TTC549 (cell line): ENCODE measurements at regions not wholly inside any gene's neighbourhood (a gene's known extent, or its start where the extent isn't known, plus 50 kb on each side); places are given as distances from the start of the nearest gene placed in this dataset.

Source experiments
- FAIRE-seq: peaks from 2 replicates; lab custom pipeline; 2012; peaks lifted over from hg19 to GRCh38; lab: Jason Lieb, UNC

DNA sequence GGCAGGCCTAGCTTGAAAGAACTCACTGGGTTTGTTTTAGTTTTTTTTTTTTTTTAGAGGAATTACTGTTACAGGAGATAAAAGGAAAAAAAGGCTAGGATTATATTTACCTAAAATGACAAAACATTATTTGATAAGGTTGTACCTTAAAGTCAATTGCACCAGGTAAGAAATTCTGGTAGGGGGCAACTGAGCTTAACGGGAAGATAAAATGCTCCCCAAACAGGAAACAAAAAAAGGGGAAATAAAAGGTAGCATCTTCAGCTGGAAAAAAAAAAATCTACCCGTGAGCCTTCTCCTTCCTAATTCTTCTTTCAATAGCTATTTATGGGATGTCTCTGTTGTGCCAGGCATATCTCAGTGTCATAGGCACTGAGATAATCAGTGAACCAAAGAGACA, 164.5 kb downstream of the PIK3R1 start:
- FAIRE-seq = no peak

DNA sequence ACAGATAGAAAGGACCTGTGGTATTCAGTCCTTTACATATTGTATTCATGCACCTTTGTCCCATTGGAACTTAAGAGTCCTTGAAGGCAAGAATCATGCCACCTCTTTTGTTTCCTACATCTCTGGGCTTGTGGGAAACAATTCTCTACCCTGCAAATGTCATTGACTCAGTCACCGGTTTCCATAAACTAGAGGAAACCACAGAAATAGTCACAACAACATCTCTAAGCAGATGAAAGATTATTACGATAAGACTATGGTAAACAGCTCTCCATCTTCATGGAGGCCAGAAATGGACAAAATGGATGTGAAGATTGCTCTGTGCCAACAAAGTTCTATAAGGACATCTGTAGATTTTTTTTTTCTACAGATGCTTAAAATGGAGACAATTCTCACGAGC, 165.5 kb downstream of the PIK3R1 start:
- no peak for FAIRE-seq

DNA sequence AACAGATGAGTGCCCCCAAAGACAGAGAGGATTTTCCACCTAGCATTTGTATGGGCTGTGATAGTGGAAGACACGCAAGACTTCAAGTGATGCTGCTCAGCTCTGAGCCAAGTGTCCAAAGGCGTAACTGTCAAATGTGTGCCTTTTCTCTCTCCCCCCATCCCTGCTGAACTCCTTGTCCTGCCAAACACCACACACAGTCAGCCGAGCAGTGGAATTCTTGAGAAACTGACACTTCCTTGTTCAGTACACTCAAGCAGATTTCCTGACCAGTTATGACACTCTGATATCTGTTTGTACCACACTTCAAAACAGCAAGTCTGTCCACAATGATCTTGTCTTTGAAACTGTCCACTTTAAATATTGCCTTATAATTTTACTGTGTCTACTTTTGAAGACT, 166.4 kb downstream of the PIK3R1 start:
- FAIRE-seq = no peak

DNA sequence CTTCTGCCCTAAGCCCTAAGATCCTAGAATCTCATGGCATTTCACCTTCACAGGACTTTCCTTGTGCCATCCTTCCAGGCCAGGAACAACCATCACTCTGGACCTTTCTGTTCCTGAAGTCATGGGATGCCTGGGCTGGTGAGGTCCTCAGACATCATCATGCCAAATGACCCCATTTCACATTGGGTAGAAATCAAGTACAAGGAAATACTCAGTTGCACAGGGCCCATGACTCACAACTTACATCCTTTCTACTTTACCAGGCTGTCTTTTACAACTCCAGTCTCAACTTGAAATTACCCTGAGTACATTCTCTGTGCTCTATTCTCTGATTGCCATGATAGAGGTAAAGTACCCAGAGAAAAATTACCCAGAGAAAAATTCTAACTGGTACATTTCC, 167.1 kb downstream of the PIK3R1 start:
- FAIRE-seq = no peak

DNA sequence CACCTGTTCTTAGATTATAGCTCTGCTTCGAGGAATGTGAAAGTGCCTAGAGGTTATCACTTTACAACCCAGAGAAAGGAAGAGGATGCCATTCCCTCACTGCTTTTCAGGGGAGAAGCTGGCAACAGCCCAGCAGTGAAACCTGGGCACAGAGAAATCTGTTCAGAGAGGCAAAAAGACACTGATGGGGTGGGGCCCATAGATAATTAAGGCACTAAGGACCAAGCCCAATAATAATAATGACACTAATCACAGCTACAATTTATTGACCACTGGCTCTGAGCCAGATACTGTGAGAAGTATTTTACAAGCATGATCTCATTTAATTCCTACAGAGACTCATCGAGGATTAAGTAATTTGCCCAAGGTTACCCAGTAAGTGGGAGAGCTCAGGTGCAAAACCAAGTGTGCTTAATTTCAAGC, 168.3 kb downstream of the PIK3R1 start:
- FAIRE-seq = no peak

DNA sequence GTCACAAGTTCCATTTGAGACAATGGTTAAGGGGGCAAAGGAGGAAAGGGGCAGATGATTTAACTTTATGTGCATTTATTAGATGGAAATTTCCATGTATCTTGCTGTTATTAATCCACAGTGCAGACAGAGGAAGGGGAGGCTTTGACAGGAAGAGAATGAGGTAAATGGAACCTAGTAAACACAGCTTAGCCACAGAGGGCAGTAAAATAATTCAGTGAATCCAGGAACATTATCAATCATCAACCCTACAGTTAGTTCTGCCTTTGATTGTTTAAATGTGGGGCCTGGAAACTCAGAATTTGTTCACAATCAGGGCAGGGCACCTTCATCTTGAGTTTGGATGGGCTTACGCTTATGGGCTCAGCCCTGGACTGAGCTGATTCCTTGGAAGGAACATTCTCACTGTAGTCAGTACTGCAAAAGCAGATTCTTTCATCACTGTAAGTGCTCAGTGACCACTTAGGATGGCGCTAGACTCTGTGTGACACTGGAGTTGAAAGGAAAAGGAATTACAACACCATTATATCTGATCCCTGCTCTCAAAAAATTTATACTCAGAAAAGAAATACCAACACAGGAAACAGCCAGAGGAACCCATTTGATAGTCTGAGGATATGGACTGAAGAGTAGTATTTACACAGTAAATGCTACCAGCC, 169.5 kb downstream of the PIK3R1 start:
- no peak for FAIRE-seq

DNA sequence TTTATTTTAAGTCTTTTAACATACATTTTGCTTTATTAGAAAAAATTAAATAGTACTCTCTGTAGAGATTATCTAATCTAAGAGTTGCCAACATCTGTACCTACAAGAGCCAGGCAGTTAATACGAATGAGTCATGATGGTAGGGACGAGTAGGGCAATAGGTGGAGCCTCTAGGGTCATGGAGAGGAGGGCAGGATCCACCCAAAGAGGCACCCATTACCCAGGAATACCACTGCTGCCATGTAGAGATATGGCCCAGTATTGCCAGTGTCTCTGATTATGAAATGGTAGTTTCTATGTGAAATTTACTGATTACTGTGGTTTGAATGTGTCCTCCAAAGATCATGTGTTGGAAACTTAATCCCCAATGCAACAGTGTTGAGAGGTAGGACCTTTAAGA, 170.4 kb downstream of the PIK3R1 start:
- no peak for FAIRE-seq

DNA sequence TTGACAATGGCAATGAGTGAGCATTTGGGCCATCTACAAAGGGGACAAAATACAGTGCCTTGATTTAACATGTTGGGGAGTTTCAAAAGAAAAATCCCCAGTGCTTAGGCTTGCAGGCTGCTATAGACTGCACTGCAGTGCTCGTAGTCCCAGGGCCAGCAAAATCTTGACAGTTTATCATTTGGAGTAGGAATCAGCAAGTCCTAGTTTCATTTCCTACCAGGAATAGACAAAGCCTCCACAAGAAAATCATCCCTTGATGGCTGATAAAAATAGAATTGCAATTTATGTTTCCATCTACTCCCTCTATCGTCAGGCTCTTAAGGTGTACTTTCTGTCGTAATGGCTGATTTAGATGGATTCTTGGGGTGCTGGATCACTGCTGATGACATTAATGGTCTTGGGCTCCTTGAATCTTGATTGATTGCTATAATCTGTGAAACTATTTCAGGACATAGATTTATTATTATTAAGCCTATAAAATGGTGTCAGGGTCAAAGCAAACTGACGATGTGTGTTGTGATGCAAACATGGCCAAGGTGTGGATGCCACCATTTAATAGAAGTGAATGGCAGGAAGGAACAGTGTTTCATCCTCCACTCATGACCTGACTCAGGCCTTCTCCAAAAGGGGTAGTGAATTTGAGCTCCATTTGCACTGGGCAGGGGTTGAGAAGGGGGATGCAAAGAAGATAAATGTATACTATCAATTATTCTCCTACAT, 171.7 kb downstream of the PIK3R1 start:
- FAIRE-seq = no peak

DNA sequence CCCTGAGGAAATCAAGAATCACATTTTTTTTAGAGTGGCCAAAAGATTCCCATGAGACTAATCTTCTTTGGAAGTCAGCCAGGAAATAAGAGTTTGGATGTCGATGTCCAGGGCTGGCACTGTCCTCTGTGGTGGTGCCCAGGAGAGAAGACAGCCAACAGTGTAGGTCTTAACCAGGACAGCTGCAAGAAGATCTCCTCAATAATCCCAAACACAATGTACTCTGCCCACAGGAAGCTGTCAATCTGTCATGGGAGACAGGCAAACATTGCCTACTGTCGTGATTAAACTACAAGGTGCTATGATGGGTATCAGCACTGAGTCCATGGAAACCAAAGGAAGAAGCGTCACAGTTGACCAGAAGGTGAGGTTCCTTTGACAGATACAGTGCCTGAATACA, 174.1 kb downstream of the PIK3R1 start:
- no peak for FAIRE-seq

DNA sequence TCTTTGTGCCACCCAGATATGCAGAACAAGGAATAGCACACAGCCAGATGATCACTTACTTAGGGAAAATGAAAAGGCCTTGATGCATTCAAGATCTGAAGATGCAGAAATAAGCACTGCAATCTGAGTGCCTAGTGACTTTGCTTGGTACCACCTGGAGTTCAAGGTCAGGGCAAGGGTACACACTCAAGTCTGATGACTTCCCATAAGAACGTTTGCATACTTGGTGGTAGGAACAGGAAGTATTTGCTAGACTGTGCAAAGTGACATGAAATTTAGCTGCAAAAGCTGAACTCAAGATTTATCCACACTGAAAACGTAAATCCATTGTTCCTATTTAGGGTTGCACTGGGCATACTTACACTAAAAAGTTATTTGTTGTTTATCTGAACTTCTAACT, 177.1 kb downstream of the PIK3R1 start:
- no peak for FAIRE-seq

DNA sequence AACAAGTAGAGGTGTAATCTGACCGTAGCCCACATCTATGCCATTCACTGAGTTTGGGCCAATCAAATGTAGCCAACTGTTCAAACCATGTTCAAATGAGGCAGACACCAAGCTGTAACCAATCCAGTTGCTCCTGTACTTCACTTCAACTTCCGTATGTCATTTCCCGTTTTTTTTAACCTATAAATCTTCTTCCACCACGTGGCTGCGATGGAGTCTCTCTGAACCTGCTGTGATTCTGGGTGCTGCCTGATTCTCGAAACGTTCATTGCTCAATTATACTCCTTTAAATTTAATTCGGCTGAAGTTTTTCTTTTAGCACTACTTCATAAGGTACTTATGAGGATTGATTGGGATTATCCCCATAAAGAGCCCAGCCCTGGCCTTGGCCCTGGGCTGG, 179.7 kb downstream of the PIK3R1 start:
- FAIRE-seq = no peak

DNA sequence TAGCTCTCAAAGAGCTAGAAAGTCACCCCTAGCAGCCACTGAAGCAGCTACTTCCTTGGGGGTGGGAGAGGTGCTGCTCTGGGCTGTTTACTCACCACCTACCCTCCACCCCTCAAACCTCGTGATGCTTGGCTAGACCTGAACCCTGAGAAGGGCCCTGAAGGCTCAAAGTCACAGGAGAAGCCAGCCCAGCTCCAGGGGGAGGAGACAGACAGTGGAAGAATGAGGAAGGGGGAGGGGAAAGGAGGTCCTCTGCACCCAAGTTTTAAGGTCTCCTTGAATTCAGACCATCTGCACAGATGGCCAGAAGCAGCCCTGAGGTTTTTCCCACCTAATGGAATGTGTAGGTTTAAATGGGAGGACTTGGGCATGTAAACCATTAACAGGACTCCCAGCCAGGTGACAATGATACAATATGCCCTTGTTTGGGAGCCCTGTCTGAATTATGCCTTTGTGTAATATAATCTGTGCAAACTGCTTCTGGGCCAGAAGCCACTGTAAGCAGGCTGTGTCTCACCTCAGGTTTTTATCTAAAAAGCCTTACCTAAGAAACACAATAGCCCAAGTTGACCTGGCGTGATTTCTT, 180.5 kb downstream of the PIK3R1 start:
- FAIRE-seq = no peak

DNA sequence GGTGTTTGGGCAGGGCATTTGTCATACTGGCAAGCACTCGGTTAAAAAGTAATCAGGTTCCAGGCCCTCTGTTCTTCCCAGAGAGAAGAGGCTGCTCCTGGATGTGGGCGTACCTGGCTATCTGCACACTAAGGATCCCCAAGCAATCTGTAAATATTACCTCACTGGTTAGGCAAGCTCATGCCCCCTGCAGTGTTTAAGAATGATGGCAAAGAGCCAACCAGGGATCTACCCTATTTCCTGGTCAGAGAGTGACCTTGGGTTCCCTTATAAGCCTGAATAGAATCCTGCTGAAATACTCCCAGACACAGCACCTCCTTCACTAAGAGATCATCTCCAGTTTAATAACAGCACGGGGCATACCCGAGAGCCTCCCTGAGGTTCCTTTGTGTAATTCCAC, 181.2 kb downstream of the PIK3R1 start:
- FAIRE-seq = no peak

DNA sequence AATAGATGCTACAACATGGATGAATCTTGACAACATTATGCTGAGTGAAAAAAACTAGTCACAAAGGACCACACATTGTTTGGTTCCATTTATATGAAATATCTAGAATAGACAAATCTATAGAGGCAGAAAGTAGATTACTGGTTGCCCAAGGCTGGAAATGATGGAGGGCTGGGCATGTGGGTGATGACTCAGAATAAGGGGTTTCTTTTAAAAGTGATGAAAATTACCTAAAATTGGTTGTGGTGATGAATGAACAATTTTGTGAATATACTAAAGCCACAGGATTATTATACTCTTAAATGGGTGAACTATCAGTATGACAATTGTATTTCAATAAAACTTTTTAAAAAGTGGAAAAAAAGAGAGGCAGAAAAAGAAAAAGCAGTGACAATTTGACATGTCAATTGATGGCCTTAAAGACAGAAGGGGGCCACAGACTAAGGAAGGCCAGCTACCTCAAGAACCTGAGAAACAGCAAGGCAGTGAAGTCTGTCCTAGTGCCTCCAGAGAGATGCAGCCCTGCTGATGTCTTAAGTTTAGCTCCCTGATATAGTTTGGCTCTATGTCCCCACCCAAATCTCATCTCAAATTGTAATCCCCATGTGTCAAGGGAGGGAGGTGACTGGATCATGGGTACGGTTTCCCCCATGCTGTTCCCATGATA, 182.7 kb downstream of the PIK3R1 start:
- FAIRE-seq = no peak

DNA sequence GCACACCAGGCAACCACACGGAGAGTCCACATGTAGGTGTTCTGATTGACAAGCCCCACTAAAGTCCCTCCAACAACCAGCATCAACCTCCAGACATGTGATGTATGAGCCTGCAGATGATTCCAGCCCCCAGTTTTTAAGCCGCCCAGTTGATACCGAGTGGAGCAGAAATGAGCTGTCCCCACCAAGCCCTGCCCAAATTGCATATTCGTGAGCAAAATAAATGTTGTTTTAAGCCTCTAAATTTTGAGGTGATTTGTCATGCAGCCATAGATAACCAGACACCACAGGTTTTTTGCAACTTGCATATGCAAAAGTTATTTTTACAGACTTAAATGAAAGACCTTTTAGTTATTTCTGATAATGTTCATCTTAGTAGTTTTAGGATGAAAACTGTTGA, 187.7 kb downstream of the PIK3R1 start:
- FAIRE-seq = no peak

DNA sequence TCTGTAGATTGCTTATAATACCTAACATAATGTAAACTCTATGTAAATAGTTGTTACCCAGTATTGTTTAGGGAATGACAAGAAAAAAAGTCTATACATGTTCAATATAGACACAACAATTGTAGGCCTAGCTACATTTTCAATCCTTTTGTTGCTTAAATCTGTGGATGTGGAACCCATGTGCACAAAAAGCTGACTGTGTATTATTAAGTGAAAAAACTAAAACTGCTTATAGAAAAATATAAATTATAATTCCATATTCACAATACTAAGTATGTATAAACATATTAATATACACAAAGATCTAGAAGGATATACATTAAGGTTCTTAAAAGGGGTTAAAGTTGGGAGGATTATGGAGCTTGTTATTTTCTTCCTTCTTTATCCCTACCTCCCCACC, 188.7 kb downstream of the PIK3R1 start:
- no peak for FAIRE-seq

DNA sequence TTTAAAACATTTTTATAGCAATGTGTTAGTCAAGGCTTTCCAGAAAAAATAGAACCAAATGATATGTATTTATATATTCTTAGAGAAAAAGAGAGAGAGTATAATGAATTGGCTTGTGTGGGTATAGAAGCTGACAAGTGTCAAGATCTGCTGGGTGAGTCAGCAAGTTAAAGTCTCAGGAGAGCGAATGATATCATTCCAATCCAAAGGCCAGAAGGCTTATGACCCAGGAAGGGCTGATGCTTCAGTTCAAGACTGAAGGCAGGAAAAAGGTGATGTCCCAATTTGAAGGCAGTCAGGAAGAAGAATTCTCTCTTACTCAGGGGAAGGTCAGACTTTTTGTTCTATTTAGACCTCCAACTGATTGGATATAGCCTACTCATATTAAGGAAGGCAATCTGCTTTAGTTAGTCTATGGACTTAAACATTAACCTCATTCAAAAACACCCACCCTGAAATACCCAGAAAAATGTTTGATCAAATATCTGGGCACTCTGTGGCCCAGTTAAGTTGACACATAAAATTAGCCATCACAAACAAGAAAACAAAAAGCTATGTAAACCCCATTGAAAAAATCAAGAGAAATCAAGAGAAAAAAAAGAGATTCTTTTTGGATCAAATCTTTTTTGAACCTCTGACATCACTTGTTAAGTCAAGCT, 189.6 kb downstream of the PIK3R1 start:
- no peak for FAIRE-seq

DNA sequence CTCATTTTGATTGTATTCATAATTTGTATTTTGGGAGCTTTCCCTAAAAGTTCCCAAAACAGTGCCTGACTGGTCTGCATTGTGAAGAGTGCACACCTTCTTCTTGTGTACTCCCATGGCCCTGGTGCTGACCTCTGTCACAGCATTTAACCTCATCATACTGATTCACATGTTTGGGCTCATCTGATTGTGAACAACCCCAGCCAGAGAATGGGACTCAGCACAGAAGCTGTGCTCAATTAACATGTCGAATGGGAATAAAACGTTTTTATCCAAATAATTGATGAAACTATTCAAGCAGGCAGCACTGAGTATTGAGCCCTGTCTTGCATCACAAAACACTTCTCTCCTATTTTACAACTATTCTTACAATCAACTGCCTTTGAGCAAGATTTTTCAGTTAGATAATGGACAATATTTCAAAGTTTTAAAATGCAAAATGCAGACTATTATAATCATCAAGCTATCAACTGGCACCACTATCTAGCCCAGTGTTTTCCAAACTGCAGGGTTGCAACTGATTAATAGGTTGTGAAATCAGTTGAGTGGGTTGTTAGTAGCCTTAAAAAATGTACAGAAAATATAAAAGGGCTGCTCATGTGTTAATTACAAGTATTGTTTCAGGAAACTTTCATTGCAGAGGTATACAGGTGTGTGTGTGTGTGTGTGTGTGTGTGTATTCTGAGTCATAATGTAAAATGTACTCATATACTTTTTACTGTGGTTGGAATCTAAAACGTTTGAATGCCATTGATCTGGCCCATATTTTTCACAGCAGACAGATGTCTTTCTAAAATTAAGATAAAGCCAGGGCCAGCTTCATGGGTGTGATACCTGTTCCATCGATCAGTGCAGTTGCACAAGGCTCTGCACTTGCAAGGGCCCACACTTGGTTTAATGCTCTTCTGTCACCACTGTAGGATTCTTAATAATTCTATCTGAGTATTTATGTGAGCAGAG, 190.5 kb downstream of the PIK3R1 start:
- no peak for FAIRE-seq

DNA sequence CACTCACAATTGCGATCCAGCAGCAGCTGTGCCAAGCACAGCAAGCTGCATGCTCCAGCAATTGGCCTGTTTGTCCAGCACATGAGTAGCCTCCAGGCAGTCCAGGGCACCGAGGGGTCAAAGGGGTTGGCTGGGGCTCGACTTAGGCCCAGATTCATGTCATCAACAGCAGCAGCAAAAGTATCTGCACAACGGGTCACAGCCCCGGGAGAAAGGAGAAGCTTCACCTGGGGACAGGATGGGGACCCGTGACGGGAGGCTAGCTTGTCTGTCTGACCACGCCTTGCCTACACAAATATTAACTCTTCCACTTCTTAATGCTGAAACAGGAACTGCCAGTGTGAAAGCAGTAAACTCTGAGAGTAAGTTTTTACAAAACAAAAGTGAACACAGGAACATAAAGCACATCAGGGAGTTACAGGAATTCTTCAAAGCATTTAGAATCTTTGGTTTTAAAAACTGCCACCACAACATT, 191.2 kb downstream of the PIK3R1 start:
- no peak for FAIRE-seq

DNA sequence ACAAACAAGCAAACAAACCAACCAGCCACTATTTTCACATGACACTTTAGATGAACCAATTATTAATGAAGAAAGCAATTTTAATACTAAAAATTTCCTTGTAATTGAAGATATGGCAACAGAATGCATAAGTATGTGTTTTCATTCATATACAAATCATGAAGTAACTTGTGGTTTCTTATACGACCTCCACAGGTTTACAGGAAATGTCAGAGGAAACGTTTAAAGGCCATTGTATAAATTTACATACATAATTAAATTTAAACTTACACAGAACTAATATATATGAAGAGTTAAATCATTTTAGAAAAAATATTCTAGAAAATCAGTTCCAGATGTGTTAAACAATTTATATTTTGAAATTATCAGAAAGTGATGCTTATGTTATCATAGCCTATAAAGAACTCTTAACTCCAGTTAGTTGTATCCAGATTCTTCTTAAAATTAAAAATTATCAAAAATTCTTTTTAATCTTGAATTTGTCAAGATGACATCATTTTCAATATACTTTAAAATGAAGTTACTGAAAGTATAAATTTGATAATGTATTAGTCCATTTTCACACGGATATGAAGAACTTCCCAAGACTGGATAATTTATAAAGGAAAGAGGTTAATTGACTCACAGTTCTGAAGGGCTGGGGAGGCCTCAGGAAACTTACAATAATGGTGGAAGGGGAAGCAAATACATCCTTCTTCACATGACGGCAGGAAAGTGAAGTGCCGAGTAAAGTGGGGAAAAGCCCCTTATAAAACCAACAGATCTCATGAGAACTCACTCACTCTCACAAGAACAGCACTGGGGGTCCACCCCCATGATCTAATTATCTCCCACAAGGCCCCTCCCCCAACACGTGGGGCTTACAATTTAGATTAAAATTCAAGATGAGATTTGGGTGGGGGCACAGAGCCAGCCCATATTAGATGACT, 192.0 kb downstream of the PIK3R1 start:
- FAIRE-seq = no peak
